H1 (cell line): ENCODE measurements at regions not wholly inside any gene's neighbourhood (a gene's known extent, or its start where the extent isn't known, plus 50 kb on each side); places are given as distances from the start of the nearest gene placed in this dataset.

Experiments
- BCL11A ChIP-seq, 2 experiments: IDR thresholded peaks; one replicate each; pipeline ENCODE4 v1.6.1; 2011; ENCODE audit warnings: low read depth in 2 of 2, low read length in 2 of 2, mild to moderate bottlenecking in 2 of 2
- CBX8 ChIP-seq: fragments of 300-800, 300-1000 bp; sonication (generic); IDR thresholded peaks from 2 replicates; pipeline ENCODE4 v1.7.1; 2016; ENCODE audit warnings: low read depth, low read length, borderline replicate concordance
- CHD2 ChIP-seq: IDR thresholded peaks from 2 replicates; pipeline ENCODE4 v1.6.1; 2012; ENCODE audit warnings: low read length, improper control_type of control experiment
- CREB1 ChIP-seq: IDR thresholded peaks from 2 replicates; pipeline ENCODE4 v1.6.1; 2012; ENCODE audit warnings: inconsistent platforms
- CTCF ChIP-seq, 3 experiments: IDR thresholded peaks; 1 replicate in 2 of 3; 2 replicates in 1 of 3; pipeline versions ENCODE4 v1.5.1 to v1.6.1; 2011; ENCODE audit warnings: low read length in 3 of 3, mild to moderate bottlenecking in 3 of 3, inconsistent platforms in 2 of 3, low read depth in 1 of 3, moderate library complexity in 1 of 3; ENCODE audit not compliant: insufficient read depth in 1 of 3; ENCODE audit errors: control extremely low read depth in 1 of 3
- EGR1 ChIP-seq: IDR thresholded peaks from 2 replicates; pipeline ENCODE4 v1.6.1; 2011; ENCODE audit warnings: low read depth, low read length, borderline replicate concordance
- EZH2 ChIP-seq: fragments of 200-600 bp; sonication (generic); IDR thresholded peaks from 2 replicates; pipeline ENCODE4 v1.7.1; 2012; ENCODE audit warnings: low read depth, mild to moderate bottlenecking, moderate library complexity, low read length, inconsistent platforms; ENCODE audit not compliant: severe bottlenecking
- FOSL1 ChIP-seq: IDR thresholded peaks from 2 replicates; pipeline ENCODE4 v1.6.1; 2011; ENCODE audit warnings: mild to moderate bottlenecking, low read depth, low read length, moderate library complexity; ENCODE audit not compliant: insufficient read depth
- JUN ChIP-seq: IDR thresholded peaks from 2 replicates; pipeline ENCODE4 v1.6.1; 2011; ENCODE audit warnings: low read depth, mild to moderate bottlenecking, improper control_type of control experiment, low read length
- KDM4A ChIP-seq: IDR thresholded peaks from one replicate; pipeline ENCODE4 v1.7.1; 2012; ENCODE audit warnings: low read depth, mild to moderate bottlenecking, moderate library complexity, low read length, inconsistent platforms; ENCODE audit not compliant: severe bottlenecking
- POLR2AphosphoS5 ChIP-seq: IDR thresholded peaks from 2 replicates; pipeline ENCODE4 v1.6.1; 2011; ENCODE audit warnings: low read depth, low read length
- RAD21 ChIP-seq, 2 experiments: IDR thresholded peaks in 1 of 2; conservative IDR thresholded peaks in 1 of 2; 2 replicates each; pipeline ENCODE4 v1.6.1; 2011; ENCODE audit warnings: low read depth in 2 of 2, low read length in 2 of 2, improper control_type of control experiment in 1 of 2, inconsistent platforms in 1 of 2, mild to moderate bottlenecking in 1 of 2, moderate library complexity in 1 of 2
- RBBP5 ChIP-seq: IDR thresholded peaks from 2 replicates; pipeline ENCODE4 v1.7.1; 2012; ENCODE audit warnings: low read depth, mild to moderate bottlenecking, inconsistent platforms, low read length, moderate library complexity, borderline replicate concordance
- RXRA ChIP-seq: IDR thresholded peaks from 2 replicates; pipeline ENCODE4 v1.6.1; 2011; ENCODE audit warnings: low read depth, mild to moderate bottlenecking, low read length, moderate library complexity; ENCODE audit not compliant: insufficient read depth
- TF ChIP-seq, protein P1 (sequence below): IDR thresholded peaks from 2 replicates; pipeline ENCODE4 v1.6.1; 2011; ENCODE audit warnings: low read length, improper control_type of control experiment
- TF ChIP-seq, protein P2 (sequence below): IDR thresholded peaks from 2 replicates; pipeline ENCODE4 v1.6.1; 2012; ENCODE audit warnings: inconsistent platforms

GRCh38 chr12:94873734-94874517 lies 129.6 kb downstream of the NDUFA12 start (continued):
- TF ChIP-seq KDM4A (peak; percentile 59), BCL11A (IDR thresholded peaks at IDR 0.05; ENCODE audit: low read depth in 2 of 2, low read length in 2 of 2) (no peak), CBX8 (no peak), EZH2 (peak; percentile 51), CHD2 (no peak), FOSL1 (no peak), CREB1 (no peak), JUN (no peak), CTCF (IDR thresholded peaks at IDR 0.05; ENCODE audit: control extremely low read depth in 1 of 3, insufficient read depth in 1 of 3, low read depth in 1 of 3, low read length in 3 of 3) (no peak), EGR1 (no peak), RBBP5 (no peak), RAD21 (IDR thresholded peaks at IDR 0.05 in 1 of 2, conservative IDR thresholded peaks at IDR 0.05 in 1 of 2; ENCODE audit: low read depth in 2 of 2, low read length in 2 of 2) (no peak; a peak in 2 of 4 replicates), RXRA (no peak), POLR2AphosphoS5 (no peak)
- TF ChIP-seq, protein P1, sequence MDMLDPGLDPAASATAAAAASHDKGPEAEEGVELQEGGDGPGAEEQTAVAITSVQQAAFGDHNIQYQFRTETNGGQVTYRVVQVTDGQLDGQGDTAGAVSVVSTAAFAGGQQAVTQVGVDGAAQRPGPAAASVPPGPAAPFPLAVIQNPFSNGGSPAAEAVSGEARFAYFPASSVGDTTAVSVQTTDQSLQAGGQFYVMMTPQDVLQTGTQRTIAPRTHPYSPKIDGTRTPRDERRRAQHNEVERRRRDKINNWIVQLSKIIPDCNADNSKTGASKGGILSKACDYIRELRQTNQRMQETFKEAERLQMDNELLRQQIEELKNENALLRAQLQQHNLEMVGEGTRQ, result no peak
- TF ChIP-seq, protein P2, sequence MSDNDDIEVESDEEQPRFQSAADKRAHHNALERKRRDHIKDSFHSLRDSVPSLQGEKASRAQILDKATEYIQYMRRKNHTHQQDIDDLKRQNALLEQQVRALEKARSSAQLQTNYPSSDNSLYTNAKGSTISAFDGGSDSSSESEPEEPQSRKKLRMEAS, result no peak
